Activated naive CD8-positive, alpha-beta T cell treated with anti-CD3 and anti-CD28 coated beads, Interleukin-2, amount 10 ng/mL, durations not matched to agents 7 days and 5 days (primary cell): ENCODE measurements at regions not wholly inside any gene's neighbourhood (a gene's known extent, or its start where the extent isn't known, plus 50 kb on each side); places are given as distances from the start of the nearest gene placed in this dataset.

Experiments used
- ATAC-seq: fragments of 150-1000 bp; cut with Tn5 transposase; one replicate; pipeline ENCODE4 v1.10.0; 2021; ENCODE audit warnings: low read depth, moderate library complexity
- POLR2A ChIA-PET: fragments of 350-600 bp; sonication (Branson Sonifier 250); formaldehyde crosslinking; loops from one replicate; lab custom pipeline; 2021; ENCODE audit warnings: antibody characterized with exemption; lab: Charles Lee
- DNase-seq: peaks from one replicate; pipeline ENCODE4 v3.0.0; 2021
- H3K27ac Mint-ChIP-seq: one replicate; pipeline ENCODE4 v1.8.0; 2022; ENCODE audit warnings: mild to moderate bottlenecking, mixed read lengths
- H3K27me3 Mint-ChIP-seq: one replicate; pipeline ENCODE4 v1.8.0; 2022; ENCODE audit warnings: mild to moderate bottlenecking, moderate library complexity, mixed read lengths
- H3K36me3 Mint-ChIP-seq: one replicate; pipeline ENCODE4 v1.8.0; 2021; ENCODE audit warnings: mild to moderate bottlenecking, mixed read lengths
- H3K4me1 Mint-ChIP-seq: one replicate; pipeline ENCODE4 v1.8.0; 2021; ENCODE audit warnings: mixed read lengths
- H3K4me3 Mint-ChIP-seq: one replicate; pipeline ENCODE4 v1.8.0; 2022; ENCODE audit warnings: mild to moderate bottlenecking, moderate library complexity, mixed read lengths
- H3K9me3 Mint-ChIP-seq: one replicate; pipeline ENCODE4 v1.8.0; 2021; ENCODE audit warnings: mixed read lengths

DNA sequence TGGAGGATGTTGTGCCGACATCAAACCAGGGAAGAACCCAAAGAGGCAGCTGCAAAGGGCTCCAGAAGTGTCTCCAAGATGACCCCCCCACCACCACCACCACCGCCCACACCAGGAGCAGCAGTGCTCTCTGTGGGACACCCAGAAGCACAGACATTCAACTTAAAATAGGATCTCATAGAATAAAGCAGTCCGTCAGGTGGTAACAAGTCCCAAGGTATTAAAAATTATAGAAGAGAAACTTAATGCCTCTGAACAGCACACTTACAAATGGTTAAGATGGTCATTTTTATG lies 155.5 kb upstream of the ID2 start:
- no peak overlapping the region for H3K4me3 Mint-ChIP-seq
- peaks cover 17% of the 10 kb centered on the region for H3K36me3 Mint-ChIP-seq
- H3K9me3 Mint-ChIP-seq: peaks cover 12% of the 10 kb centered on the region
- peak overlapping the region; percentile 21 for H3K27ac Mint-ChIP-seq
- DNase-seq (no peak), ATAC-seq (no peak)
- H3K27me3 Mint-ChIP-seq: no peaks in the 10 kb centered on the region
- H3K4me1 Mint-ChIP-seq: peaks cover 46% of the 10 kb centered on the region
- POLR2A ChIA-PET: interaction anchor here (0.8 kb wide), 2 partner anchors 31 to 158 kb away, joined by 3 read pairs; no protein-coding TSS in a partner anchor

DNA sequence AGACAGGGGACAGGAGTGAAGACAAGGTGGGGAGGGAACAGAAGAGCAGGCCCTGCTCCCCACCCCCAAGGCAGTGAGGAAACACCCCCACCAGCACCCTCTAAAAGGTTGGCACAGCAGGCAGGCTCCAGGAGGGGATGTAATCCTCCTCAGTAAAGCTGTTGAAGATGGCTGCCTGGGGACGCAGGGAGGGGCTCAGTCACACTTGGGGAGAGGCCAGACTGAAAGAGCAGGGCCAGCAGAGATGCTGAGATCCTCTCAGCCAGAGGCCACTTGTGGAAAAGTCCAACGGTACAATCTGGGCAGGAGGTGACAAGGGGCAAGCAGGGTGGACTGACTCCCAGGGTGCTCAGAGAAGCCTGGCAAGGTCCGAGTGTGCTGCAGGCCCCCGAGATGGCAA lies 154.8 kb upstream of the ID2 start:
- POLR2A ChIA-PET: no interaction called here
- Mint-ChIP-seq H3K27me3 (no peaks in the 10 kb centered on the region), H3K36me3 (peaks cover 20% of the 10 kb centered on the region), H3K4me1 (peaks cover 39% of the 10 kb centered on the region), H3K27ac (peak overlapping the region; percentile 21), H3K9me3 (peaks cover 17% of the 10 kb centered on the region), H3K4me3 (no peak overlapping the region)
- no peak for DNase-seq
- ATAC-seq: no peak

DNA sequence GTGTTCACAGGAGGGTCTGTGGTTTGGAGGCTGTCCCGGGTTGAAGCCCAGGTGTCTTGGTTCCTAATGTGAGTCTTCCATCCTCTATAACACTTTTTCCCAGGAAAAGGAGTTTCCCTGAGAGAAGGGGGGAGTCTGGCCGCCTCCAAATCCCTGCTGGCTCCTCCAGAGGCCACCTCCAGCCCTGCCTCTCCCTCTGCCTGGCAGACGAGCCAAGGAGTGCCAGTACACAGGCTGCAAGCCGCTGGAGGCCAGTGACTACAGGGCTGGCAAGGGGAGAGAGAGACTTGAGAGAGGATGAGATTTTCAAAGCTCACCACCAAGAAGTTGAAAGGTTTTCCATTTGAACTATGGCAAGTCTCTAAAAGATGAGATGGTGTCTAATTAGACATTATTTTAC lies 154.2 kb upstream of the ID2 start:
- Mint-ChIP-seq H3K4me3 (no peak overlapping the region), H3K27ac (no peak overlapping the region), H3K9me3 (peaks cover 21% of the 10 kb centered on the region), H3K4me1 (peaks cover 33% of the 10 kb centered on the region), H3K36me3 (peaks cover 21% of the 10 kb centered on the region), H3K27me3 (no peaks in the 10 kb centered on the region)
- POLR2A ChIA-PET: interaction anchor here (0.6 kb wide), 1 partner anchor 53 kb away, joined by 5 read pairs; no protein-coding TSS in a partner anchor
- ATAC-seq (no peak), DNase-seq (no peak)

DNA sequence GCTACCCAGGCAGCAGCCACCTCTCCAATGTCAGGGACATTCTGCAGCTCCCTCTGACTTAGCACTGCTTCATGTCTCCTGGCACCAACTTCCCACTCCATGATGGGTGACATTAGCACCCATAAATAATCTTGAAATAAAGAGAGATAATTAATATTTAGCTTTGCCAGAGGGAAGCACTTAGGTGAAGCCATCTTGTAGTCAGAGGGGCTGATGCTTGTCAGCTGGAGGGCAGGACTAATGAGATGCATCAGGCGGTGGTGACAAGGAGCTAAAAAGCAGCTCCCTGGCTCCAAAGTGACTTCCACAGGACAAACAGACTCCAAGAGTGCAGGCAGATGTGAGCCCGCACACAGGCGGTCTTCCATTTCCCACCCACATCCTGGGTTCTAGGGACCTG lies 153.0 kb upstream of the ID2 start:
- H3K27ac Mint-ChIP-seq: no peak overlapping the region
- POLR2A ChIA-PET: interaction anchor here (1.0 to 1.2 kb wide), 2 partner anchors 9 to 153 kb away, joined by 3 to 4 read pairs; partner anchors contain the start of gene ID2
- peaks cover 24% of the 10 kb centered on the region for H3K9me3 Mint-ChIP-seq
- H3K4me1 Mint-ChIP-seq: peaks cover 21% of the 10 kb centered on the region
- peaks cover 21% of the 10 kb centered on the region for H3K36me3 Mint-ChIP-seq
- DNase-seq (no peak), ATAC-seq (no peak)
- H3K4me3 Mint-ChIP-seq: no peak overlapping the region
- H3K27me3 Mint-ChIP-seq: no peaks in the 10 kb centered on the region

DNA sequence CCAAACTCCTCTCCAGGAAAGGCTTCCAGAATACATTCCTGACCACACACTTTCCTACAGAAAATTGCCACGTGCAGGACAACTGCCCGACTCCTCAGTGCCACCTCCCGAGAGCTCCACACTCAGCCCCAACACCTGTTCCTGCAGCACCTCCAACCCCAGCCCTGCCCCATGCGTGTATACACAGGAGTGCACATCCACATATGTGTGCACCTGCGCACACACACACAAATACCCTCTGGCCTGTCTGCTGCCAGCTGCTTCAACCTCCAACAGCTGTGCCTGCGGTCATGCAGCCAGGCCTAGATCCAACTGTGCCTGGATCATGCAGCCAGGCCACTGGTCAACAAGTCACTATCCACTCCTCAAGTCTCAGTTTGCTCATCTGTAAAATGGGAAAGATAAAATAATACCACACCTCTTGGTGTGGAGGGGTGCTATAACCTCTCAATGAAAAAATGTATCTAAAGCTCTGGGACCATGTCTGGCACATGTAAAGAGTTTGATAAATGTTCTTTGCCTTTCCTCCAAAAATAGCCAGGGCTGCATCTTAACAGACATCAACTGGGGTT lies 152.1 kb upstream of the ID2 start:
- Mint-ChIP-seq H3K4me3 (no peak overlapping the region), H3K9me3 (peaks cover 24% of the 10 kb centered on the region), H3K4me1 (peaks cover 18% of the 10 kb centered on the region), H3K36me3 (peaks cover 21% of the 10 kb centered on the region), H3K27ac (no peak overlapping the region), H3K27me3 (no peaks in the 10 kb centered on the region)
- POLR2A ChIA-PET: interaction anchor here (1.0 to 1.2 kb wide), 2 partner anchors 8 to 152 kb away, joined by 3 to 4 read pairs; partner anchors contain the start of gene ID2
- ATAC-seq: no peak
- DNase-seq: no peak

DNA sequence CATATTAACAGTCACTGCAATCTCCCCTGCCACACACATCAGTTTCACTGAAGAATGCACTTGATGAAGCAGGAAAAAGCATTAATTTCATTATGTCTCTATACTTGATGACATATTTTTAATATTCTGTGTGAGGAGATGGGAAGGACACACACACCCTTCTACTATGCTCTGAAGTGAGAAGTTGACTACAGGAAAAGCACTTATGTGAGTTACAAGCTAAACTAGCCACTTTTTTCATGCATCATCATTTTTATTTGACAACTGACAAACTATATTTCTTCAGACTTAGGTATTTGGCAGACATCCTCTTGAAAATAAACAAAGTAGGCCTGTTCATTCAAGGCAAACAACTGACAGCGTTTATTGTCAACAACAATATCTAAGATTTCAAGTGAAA lies 150.4 kb upstream of the ID2 start:
- peaks cover 21% of the 10 kb centered on the region for H3K36me3 Mint-ChIP-seq
- POLR2A ChIA-PET: no interaction called here
- peaks cover 13% of the 10 kb centered on the region for H3K4me1 Mint-ChIP-seq
- H3K27ac Mint-ChIP-seq: no peak overlapping the region
- DNase-seq: no peak
- H3K4me3 Mint-ChIP-seq: no peak overlapping the region
- peaks cover 24% of the 10 kb centered on the region for H3K9me3 Mint-ChIP-seq
- H3K27me3 Mint-ChIP-seq: no peaks in the 10 kb centered on the region
- ATAC-seq: no peak

DNA sequence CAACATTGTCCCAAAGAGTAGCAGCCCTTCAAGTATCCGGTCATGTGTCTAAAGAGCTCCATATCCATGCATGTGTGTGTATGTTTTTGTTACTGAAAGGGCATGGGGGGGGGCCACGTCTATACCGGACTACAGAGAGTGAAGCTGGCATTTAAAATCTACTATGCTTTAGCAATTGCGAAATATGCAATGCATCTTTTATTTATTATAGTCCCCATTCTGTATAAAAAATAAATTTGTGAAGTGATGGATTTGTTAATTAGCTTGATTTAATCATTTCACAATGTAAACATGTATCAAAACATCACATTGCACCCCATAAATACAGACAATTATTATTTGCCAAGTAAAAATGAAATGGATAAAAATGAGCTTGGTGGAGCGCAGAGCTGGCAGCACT lies 149.4 kb upstream of the ID2 start:
- peaks cover 24% of the 10 kb centered on the region for H3K9me3 Mint-ChIP-seq
- POLR2A ChIA-PET: interaction anchor here (1.0 to 2.8 kb wide), 3 partner anchors 9 to 152 kb away, joined by 4 to 10 read pairs (median 4); no protein-coding TSS in a partner anchor
- no peak for ATAC-seq
- no peaks in the 10 kb centered on the region for H3K27me3 Mint-ChIP-seq
- DNase-seq: no peak
- H3K4me1 Mint-ChIP-seq: peaks cover 16% of the 10 kb centered on the region
- H3K27ac Mint-ChIP-seq: no peak overlapping the region
- peaks cover 21% of the 10 kb centered on the region for H3K36me3 Mint-ChIP-seq
- no peak overlapping the region for H3K4me3 Mint-ChIP-seq

DNA sequence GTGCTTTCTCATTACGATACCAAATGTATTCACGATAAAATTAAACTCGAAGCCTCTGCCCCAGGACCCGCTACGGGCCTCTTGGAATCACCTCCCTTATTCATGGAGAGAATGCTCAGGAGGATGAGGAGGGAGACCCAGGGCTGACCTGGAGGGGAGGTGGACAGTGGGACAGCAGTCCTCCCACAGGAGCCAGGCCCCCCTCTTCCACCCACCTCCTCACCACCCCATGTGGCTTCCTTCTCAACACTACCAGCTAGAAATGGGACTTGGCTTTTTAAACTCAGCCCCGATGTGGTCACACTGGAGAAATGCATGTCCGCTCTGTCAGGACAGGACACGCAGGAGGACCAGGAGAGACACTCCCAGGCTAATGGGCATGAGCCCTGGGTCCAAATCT lies 147.9 kb upstream of the ID2 start:
- peaks cover 25% of the 10 kb centered on the region for H3K4me1 Mint-ChIP-seq
- H3K9me3 Mint-ChIP-seq: peaks cover 24% of the 10 kb centered on the region
- no peak overlapping the region for H3K27ac Mint-ChIP-seq
- H3K27me3 Mint-ChIP-seq: no peaks in the 10 kb centered on the region
- peaks cover 21% of the 10 kb centered on the region for H3K36me3 Mint-ChIP-seq
- H3K4me3 Mint-ChIP-seq: no peak overlapping the region
- POLR2A ChIA-PET: interaction anchor here (2.8 kb wide), 1 partner anchor 11 kb away, joined by 10 read pairs; no protein-coding TSS in a partner anchor
- DNase-seq: no peak
- no peak for ATAC-seq

DNA sequence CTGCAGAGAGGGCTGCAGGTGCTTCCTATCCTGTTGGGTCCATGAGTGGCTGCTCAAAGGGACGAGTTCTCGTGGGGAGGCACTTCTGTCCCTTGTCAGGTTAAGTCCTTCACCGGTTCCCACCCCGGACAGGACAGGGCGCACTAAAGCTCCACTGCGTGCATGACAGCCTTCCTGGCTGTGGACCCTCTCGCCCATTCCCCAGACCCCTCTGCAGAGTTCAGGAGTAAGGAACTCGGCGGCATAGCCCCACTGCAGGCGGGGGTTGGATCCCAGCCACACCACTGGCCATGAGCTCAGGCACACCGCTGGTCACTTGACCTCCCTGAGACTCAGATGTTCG lies 147.5 kb upstream of the ID2 start:
- Mint-ChIP-seq H3K9me3 (peaks cover 24% of the 10 kb centered on the region), H3K4me3 (no peak overlapping the region), H3K27ac (no peak overlapping the region), H3K27me3 (no peaks in the 10 kb centered on the region), H3K4me1 (peaks cover 28% of the 10 kb centered on the region), H3K36me3 (peaks cover 21% of the 10 kb centered on the region)
- DNase-seq (no peak), ATAC-seq (no peak)
- POLR2A ChIA-PET: interaction anchor here (2.8 kb wide), 1 partner anchor 11 kb away, joined by 10 read pairs; no protein-coding TSS in a partner anchor

DNA sequence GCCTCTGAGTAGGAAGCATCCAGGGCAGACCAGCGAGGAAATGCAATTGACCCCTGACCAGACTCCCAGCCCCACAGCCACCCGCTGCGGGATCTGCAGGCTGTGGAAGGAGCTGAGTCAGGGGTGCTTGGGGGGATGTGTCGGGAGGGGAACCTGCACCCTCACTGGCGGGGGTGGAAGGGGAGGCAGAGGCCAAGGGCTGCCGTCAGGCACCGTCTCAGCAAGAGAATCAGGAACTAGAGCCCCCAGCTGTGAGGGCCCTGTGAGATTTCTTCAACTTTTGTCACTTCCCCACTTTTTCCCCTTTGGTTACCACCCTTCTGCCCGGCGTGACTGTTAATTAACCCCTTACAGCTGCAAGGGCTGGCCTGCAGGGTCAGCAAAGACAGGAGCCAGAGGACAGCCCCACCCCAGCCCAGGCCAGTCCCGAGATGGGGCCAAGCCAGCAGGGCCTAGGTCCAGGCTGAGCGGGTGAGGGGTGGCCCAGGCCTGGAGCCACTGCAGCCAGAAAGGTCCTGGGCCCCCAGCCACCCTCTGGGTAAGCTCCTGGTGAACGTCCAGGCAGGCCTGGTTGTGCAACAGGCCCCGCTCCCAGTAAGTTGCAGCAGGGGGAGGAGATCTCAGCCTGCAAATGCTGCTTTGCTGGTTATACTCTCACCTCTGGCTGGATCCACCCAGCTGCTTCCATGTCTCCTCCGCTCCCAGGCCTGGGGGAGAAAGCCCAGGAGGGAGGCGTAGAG lies 147.0 kb upstream of the ID2 start:
- no peaks in the 10 kb centered on the region for H3K27me3 Mint-ChIP-seq
- no peak for DNase-seq
- POLR2A ChIA-PET: interaction anchor here (1.2 kb wide), 1 partner anchor 147 kb away, joined by 4 read pairs; the partner anchor contains the start of gene ID2

DNA sequence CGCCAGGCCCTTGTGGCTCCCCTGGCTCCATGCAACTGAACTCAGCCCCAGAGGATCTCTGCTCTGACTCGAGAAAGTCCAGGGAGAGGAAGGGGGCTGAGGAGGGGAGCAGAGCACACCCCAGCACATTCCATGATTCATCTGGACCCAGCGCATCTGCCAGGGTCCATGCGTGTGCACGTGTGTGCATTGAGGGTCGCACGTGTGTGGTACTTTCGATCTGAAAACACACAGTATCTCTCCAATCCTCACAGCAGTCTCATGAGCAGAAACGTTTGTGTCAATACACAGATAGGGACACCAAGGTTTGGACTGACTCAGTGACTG lies 146.4 kb upstream of the ID2 start:
- POLR2A ChIA-PET: interaction anchor here (0.6 to 1.2 kb wide), 2 partner anchors 94 to 147 kb away, joined by 3 to 4 read pairs; partner anchors contain the start of gene ID2
- no peak overlapping the region for H3K4me3 Mint-ChIP-seq
- peaks cover 18% of the 10 kb centered on the region for H3K9me3 Mint-ChIP-seq
- H3K4me1 Mint-ChIP-seq: peaks cover 35% of the 10 kb centered on the region
- H3K36me3 Mint-ChIP-seq: peaks cover 16% of the 10 kb centered on the region
- ATAC-seq: no peak
- DNase-seq: no peak
- H3K27me3 Mint-ChIP-seq: no peaks in the 10 kb centered on the region
- H3K27ac Mint-ChIP-seq: no peak overlapping the region

More for the DNA sequence above, 147.0 kb upstream of the ID2 start:
- peaks cover 20% of the 10 kb centered on the region for H3K9me3 Mint-ChIP-seq
- peaks cover 30% of the 10 kb centered on the region for H3K4me1 Mint-ChIP-seq
- peaks cover 18% of the 10 kb centered on the region for H3K36me3 Mint-ChIP-seq
- no peak overlapping the region for H3K4me3 Mint-ChIP-seq
- ATAC-seq: no peak
- H3K27ac Mint-ChIP-seq: no peak overlapping the region

DNA sequence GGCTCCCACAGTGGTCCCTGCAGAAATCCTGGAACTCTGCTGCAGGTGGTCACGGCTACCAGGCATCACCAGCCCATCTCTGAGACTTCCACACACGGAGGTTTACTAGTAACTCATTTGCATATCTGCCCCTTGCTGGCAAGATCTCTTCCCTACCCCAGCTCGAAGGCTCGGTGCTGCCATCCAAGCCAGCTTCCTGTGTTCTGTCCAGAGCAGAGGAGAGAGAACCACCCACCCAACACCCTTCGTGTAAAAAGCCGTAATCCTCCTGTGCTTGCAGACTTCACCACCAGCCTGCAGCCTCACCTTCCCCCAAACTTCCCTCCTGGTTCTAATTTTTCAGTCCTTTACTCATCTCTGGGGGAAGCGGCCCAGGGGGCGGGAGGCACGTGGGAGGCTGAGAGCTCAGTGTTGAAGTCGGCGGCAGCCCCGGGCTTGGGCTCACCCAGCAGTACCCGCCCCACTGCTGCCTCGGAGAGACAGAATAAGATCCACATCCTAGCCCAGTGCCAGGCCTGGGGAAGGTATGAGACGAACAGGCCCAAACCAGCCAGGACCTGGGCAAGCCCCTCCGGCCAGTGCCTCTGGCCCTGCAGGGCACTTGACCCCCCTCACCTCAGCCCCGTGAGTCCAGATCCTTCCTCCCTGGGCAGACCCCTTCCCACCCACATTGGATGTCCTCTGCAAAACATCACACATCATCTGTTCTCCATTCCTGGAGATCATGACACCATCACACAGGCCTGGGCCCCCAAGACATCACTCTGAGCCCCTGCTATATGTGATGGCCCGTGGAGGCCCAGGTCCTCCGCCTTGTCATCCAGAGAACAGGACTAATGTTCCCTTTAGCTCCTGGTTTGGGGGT lies 145.8 kb upstream of the ID2 start:
- peaks cover 15% of the 10 kb centered on the region for H3K9me3 Mint-ChIP-seq
- H3K4me1 Mint-ChIP-seq: peaks cover 41% of the 10 kb centered on the region
- no peaks in the 10 kb centered on the region for H3K27me3 Mint-ChIP-seq
- H3K27ac Mint-ChIP-seq: peak overlapping the region; percentile 68
- POLR2A ChIA-PET: interaction anchor here (0.6 to 1.2 kb wide), 3 partner anchors 95 to 469 kb away, joined by 3 to 4 read pairs (median 3); partner anchors contain the start of gene ID2
- DNase-seq (no peak), ATAC-seq (no peak)
- peaks cover 11% of the 10 kb centered on the region for H3K36me3 Mint-ChIP-seq
- H3K4me3 Mint-ChIP-seq: peak overlapping the region; percentile 31
